Mucosa of descending colon (tissue), 3 donors: ENCODE measurements at regions not wholly inside any gene's neighbourhood (a gene's known extent, or its start where the extent isn't known, plus 50 kb on each side); places are given as distances from the start of the nearest gene placed in this dataset.

Experiments
- ATAC-seq: fragments of 200-7000 bp; cut with Tn5 transposase; one replicate; pipeline ENCODE4 v1.9.1; 2020; ENCODE audit warnings: mild to moderate bottlenecking, moderate library complexity
- DNase-seq, 3 donors: peaks; one replicate each; pipeline ENCODE4 v3.0.0-alpha.2; 2020
- H3K36me3 ChIP-seq: fragments of 200-600 bp; one replicate; pipeline ENCODE4 v1.8.0; 2021; ENCODE audit warnings: low read depth, mild to moderate bottlenecking
- H3K4me1 ChIP-seq: fragments of 200-600 bp; one replicate; pipeline ENCODE4 v1.8.0; 2021; ENCODE audit warnings: low read depth, mild to moderate bottlenecking
- H3K4me3 ChIP-seq: fragments of 200-600 bp; one replicate; pipeline ENCODE4 v1.8.0; 2021; ENCODE audit warnings: mild to moderate bottlenecking
- H3K9me3 ChIP-seq: fragments of 200-600 bp; one replicate; pipeline ENCODE4 v1.8.0; 2021; ENCODE audit warnings: mild to moderate bottlenecking
- intact Hi-C, 2 donors: fragments of 100-400 bp; cut with DNase I in 1 of 2; cut with micrococcal nuclease in 1 of 2; formaldehyde crosslinking; loops; one replicate each; pipeline versions ENCODE4 v1.11.0 to v1.11.1; 2022; cut with DNase I, micrococcal nuclease
- TF ChIP-seq, protein P1 (sequence below): fragments of 200-600 bp; IDR thresholded peaks from one replicate; pipeline ENCODE4 v1.8.0; 2022; ENCODE audit warnings: antibody characterized with exemption, mild to moderate bottlenecking
- donor health status: DM: no; HTN: no; CAD: no; lungs with moderate emphysema.
- donor health status: DM: no; HTN: no; CAD: no.
- donor health status: DM: no; HTN: yes; CAD: no.

DNA sequence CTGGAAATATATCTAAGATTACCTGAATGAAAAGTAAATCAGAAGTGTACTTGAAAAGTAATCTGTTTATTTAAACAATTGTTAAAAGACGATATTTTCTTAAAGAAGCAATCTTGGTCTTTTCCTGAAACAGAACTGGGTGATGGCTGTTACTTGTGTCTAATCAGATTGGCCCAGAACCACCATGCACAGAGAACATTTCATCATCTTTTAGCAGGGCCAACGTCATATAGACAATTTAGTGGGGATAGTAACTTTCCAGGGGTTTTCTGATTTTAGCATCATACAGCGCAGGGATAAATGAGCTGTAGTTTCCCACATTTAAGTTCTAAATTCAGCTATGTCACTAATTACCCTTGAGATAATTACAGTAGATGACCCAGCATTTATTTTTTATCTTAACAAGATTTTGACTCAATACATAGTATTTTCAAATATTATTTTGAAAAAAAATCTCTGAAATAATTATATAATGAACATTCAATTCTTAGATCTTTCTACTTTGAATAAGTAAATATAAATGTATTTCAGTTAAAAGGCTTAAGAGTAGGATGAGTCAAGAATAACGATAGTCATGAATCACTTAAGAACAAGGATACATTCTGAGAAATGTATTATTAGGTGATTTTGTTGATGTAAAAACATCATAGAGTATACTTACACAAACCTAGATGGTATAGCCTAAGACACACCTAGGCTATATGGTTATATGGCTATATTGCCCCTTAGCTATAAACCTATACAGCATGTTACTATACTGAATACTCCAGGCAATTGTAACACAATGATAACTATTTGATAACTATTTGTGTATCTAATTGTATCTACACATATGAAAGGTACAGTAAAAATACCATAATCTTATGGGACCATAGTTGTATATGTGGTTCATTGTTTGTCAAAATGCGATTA is 103.8 kb upstream of the MME start:
- peak; percentile 81 for ATAC-seq
- DNase-seq, result no peak
- intact Hi-C loops, result no loop called here

DNA sequence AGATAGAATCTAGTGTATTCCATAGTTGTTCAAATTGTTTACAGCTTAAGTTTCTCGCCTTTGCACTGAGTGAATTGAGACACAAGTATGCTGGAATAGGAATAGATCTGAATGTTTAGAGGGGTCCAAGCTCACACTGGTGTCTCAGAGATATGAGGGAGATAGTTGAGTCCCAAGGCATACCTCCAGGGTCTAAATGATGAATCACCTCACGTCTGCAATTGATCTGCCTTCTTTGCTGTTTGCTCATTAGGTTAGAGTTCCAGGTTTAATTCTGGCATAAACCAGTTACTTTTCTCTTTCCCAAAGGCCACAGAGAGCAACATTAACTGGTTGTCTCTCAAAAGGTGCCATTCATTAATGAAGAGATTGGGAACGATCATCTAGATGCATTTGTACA is 106.3 kb upstream of the MME start:
- no peak overlapping the region for H3K4me3 ChIP-seq
- TF ChIP-seq, protein P1, sequence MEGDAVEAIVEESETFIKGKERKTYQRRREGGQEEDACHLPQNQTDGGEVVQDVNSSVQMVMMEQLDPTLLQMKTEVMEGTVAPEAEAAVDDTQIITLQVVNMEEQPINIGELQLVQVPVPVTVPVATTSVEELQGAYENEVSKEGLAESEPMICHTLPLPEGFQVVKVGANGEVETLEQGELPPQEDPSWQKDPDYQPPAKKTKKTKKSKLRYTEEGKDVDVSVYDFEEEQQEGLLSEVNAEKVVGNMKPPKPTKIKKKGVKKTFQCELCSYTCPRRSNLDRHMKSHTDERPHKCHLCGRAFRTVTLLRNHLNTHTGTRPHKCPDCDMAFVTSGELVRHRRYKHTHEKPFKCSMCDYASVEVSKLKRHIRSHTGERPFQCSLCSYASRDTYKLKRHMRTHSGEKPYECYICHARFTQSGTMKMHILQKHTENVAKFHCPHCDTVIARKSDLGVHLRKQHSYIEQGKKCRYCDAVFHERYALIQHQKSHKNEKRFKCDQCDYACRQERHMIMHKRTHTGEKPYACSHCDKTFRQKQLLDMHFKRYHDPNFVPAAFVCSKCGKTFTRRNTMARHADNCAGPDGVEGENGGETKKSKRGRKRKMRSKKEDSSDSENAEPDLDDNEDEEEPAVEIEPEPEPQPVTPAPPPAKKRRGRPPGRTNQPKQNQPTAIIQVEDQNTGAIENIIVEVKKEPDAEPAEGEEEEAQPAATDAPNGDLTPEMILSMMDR, result no peak
- DNase-seq (no peak), ATAC-seq (no peak)
- intact Hi-C loops, result no loop called here
- H3K9me3 ChIP-seq, result no peaks in the 10 kb centered on the region
- no peaks in the 10 kb centered on the region for H3K36me3 ChIP-seq
- H3K4me1 ChIP-seq, result no peaks in the 10 kb centered on the region

More for the DNA sequence above, 103.8 kb upstream of the MME start:
- no peaks in the 10 kb centered on the region for H3K4me1 ChIP-seq
- no peaks in the 10 kb centered on the region for H3K36me3 ChIP-seq
- no peaks in the 10 kb centered on the region for H3K9me3 ChIP-seq
- no peak overlapping the region for H3K4me3 ChIP-seq
- TF ChIP-seq, protein P1, result no peak

DNA sequence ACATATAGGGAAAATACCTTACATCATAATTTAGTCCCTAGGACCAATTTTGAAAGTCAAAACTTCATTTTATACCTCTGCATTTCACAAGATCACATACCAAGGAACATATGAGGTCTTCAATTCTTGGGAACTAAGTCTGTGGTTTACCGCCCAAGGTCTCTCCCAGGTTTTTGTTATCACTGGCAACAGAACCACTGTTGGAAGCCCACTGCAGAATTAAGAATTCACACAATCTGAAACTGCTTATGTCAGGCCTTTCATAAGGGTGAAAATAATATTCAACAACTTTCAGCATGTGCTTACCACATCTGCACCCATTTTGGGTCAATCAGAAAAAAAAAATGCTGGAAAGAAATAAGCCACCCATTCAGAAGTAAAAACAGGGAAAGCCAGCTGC is 107.2 kb upstream of the MME start:
- no peak overlapping the region for H3K4me3 ChIP-seq
- TF ChIP-seq, protein P1, result no peak
- intact Hi-C loops, result no loop called here
- no peak for DNase-seq
- H3K9me3 ChIP-seq, result no peaks in the 10 kb centered on the region
- no peaks in the 10 kb centered on the region for H3K36me3 ChIP-seq
- no peaks in the 10 kb centered on the region for H3K4me1 ChIP-seq
- ATAC-seq, result no peak

DNA sequence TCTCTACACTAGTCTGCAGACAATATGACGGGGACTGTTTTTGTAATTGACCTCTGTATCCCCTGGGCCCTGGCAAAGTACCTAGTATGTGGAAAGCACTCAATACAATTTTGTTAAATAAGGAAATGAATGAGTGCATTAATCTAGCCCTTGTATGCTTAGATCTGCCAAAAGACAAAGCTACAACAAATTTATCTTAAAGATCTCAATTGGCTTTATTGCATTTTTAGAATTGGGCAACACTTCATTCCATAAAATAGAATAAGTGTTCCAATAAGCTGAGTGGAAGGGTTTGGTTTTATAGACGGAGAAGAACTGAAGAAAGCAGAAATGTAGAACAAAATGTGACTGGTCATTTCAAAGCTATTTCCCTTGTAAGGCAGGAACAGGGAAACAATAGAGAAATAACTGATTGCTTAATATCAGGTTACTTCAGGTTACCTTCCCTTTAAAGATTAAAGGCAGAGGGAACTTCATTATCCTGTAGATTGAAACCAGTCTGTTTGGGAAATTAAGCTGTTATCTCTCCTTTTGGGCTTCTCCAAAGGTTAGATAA is 108.3 kb upstream of the MME start:
- ATAC-seq (no peak), DNase-seq (no peak)
- intact Hi-C loops, result no loop called here
- Histone ChIP-seq H3K36me3 (no peaks in the 10 kb centered on the region), H3K4me3 (no peak overlapping the region), H3K9me3 (no peaks in the 10 kb centered on the region), H3K4me1 (no peaks in the 10 kb centered on the region)
- TF ChIP-seq, protein P1, result no peak

DNA sequence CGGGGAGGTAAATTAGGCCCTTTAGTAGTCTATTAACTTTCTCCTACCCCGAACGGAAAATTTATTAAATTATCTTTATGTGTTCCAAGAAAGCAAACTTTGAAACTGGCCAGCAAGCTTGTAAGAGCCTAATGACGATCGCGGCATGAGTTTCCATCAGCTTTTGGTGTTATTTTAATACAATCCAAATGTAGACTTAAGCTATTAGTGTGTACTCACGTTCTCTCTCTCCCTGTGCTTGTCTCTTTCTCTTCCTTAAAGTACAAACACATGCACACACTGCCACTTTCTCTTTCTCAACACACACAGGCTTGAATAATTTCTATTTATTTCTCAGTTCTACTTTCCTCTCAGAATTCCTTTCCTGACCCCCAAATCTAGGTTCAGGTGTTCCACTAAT is 108.8 kb upstream of the MME start:
- Histone ChIP-seq H3K9me3 (no peaks in the 10 kb centered on the region), H3K4me3 (no peak overlapping the region), H3K4me1 (no peaks in the 10 kb centered on the region), H3K36me3 (no peaks in the 10 kb centered on the region)
- TF ChIP-seq, protein P1, result no peak
- no peak for DNase-seq
- no peak for ATAC-seq
- intact Hi-C loops, result no loop called here
